SK-N-SH (cell line): ENCODE measurements at regions not wholly inside any gene's neighbourhood (a gene's known extent, or its start where the extent isn't known, plus 50 kb on each side); places are given as distances from the start of the nearest gene placed in this dataset.
"Not testable (repeated sequence)": the region's sequence is repeated elsewhere in the genome, so short reads cannot be mapped to it uniquely, and the experiment has no call there.

Experiments
- RFX5 ChIP-seq: IDR thresholded peaks from 2 replicates; pipeline ENCODE4 v1.6.1; 2012; ENCODE audit warnings: mild to moderate bottlenecking, improper control_type of control experiment, low read length
- TF ChIP-seq, protein P1 (sequence below): fragments of 200-600 bp; sonication (generic); IDR thresholded peaks from 2 replicates; pipeline ENCODE4 v1.6.1; 2017; ENCODE audit warnings: antibody characterized with exemption, mild to moderate bottlenecking, moderate library complexity

DNA sequence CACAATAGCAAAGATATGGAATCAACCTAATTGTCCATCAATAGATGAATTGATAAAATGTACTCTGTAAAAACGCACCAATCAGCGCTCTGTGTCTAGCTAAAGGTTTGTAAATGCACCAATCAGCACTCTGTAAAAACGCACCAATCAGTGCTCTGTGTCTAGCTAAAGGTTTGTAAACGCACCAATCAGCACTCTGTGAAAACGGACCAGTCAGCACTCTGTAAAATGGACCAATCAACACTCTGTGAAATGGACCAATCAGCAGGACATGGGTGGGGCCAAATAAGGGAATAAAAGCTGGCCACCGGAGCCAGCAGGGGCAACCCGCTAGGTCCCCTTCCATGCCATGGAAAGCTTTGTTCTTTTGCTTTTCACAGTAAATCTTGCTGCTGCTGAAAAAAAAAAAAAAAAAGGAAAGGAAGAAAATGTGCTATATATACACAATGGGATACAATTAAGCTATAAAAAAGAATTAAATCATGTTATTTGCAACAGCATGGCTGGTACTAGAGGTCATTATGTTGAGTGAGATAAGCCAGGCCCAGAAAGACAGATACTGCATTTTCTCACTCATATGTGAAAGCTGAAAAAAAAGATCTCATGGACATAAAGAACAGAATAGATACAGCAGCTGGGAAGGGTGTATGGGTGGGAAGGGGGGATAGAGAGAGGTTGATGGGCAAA lies 189.1 kb upstream of the JADE1 start:
- TF ChIP-seq, protein P1, sequence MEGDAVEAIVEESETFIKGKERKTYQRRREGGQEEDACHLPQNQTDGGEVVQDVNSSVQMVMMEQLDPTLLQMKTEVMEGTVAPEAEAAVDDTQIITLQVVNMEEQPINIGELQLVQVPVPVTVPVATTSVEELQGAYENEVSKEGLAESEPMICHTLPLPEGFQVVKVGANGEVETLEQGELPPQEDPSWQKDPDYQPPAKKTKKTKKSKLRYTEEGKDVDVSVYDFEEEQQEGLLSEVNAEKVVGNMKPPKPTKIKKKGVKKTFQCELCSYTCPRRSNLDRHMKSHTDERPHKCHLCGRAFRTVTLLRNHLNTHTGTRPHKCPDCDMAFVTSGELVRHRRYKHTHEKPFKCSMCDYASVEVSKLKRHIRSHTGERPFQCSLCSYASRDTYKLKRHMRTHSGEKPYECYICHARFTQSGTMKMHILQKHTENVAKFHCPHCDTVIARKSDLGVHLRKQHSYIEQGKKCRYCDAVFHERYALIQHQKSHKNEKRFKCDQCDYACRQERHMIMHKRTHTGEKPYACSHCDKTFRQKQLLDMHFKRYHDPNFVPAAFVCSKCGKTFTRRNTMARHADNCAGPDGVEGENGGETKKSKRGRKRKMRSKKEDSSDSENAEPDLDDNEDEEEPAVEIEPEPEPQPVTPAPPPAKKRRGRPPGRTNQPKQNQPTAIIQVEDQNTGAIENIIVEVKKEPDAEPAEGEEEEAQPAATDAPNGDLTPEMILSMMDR, result not testable (repeated sequence)
- not testable (repeated sequence) for TF ChIP-seq RFX5
